ENCODE measurements at regions not wholly inside any gene's neighbourhood (a gene's known extent, or its start where the extent isn't known, plus 50 kb on each side); places are given as distances from the start of the nearest gene placed in this dataset.
"Not testable (repeated sequence)": the region's sequence is repeated elsewhere in the genome, so short reads cannot be mapped to it uniquely, and the experiment has no call there.

GRCh38 chr15:66965201-66965900 lies 100.1 kb upstream of the SMAD3 start:
- no peak for TF ChIP-seq CTCF (conservative IDR thresholded peaks at IDR 0.05)
- no peak overlapping the region for H3K27ac ChIP-seq

- no peak overlapping the region for H3K27ac ChIP-seq
- TF ChIP-seq CTCF (conservative IDR thresholded peaks at IDR 0.05), result no peak
These were observed 99.1 kb upstream of the SMAD3 start for GRCh38 chr15:66966256-66966655.

GRCh38 chr15:66968806-66969596 lies 96.4 kb upstream of the SMAD3 start:
- no peak for TF ChIP-seq CTCF (conservative IDR thresholded peaks at IDR 0.05)

GRCh38 chr15:66974131-66974530 lies 91.3 kb upstream of the SMAD3 start:
- H3K27ac ChIP-seq, result not testable (repeated sequence)

More at GRCh38 chr15:66968806-66969596, 96.4 kb upstream of the SMAD3 start:
- no peak overlapping the region for H3K27ac ChIP-seq

GRCh38 chr15:66976106-66976640 lies 89.2 kb upstream of the SMAD3 start:
- not testable (repeated sequence) for H3K27ac ChIP-seq

- H3K27ac ChIP-seq, result not testable (repeated sequence)
These were observed 85.1 kb upstream of the SMAD3 start for GRCh38 chr15:66980326-66980725.

- TF ChIP-seq CTCF (conservative IDR thresholded peaks at IDR 0.05), result no peak
- H3K27ac ChIP-seq, result no peak overlapping the region
These were observed 83.6 kb upstream of the SMAD3 start for GRCh38 chr15:66981771-66982170.

GRCh38 chr15:66982250-66982649 lies 83.2 kb upstream of the SMAD3 start:
- no peak for TF ChIP-seq CTCF (conservative IDR thresholded peaks at IDR 0.05)
- no peak overlapping the region for H3K27ac ChIP-seq

GRCh38 chr15:66982816-66983215 lies 82.6 kb upstream of the SMAD3 start:
- TF ChIP-seq CTCF (conservative IDR thresholded peaks at IDR 0.05), result no peak
- H3K27ac ChIP-seq, result no peak overlapping the region
